Mesothelial cell of epicardium (in vitro differentiated cells): ENCODE measurements at regions not wholly inside any gene's neighbourhood (a gene's known extent, or its start where the extent isn't known, plus 50 kb on each side); places are given as distances from the start of the nearest gene placed in this dataset.
A peak's percentile ranks its signal among the peaks of the same experiment; 100 is the strongest.

Experiments
- DNase-seq, 2 experiments: peaks; one replicate each; pipeline ENCODE4 v3.0.0; 2021; ENCODE audit warnings: low spot score in 2 of 2; ENCODE audit not compliant: unreplicated experiment in 2 of 2
- H3K27ac Mint-ChIP-seq: 2 replicates; pipeline ENCODE4 v1.8.0; 2021; ENCODE audit warnings: mixed read lengths
- H3K27me3 Mint-ChIP-seq: 2 replicates; pipeline ENCODE4 v1.8.0; 2021; ENCODE audit warnings: low read depth, mixed read lengths
- H3K36me3 Mint-ChIP-seq: 2 replicates; pipeline ENCODE4 v1.8.0; 2021; ENCODE audit warnings: mixed read lengths
- H3K4me1 Mint-ChIP-seq: 2 replicates; pipeline ENCODE4 v1.8.0; 2021; ENCODE audit warnings: mixed read lengths
- H3K4me3 Mint-ChIP-seq: 2 replicates; pipeline ENCODE4 v1.8.0; 2021; ENCODE audit warnings: mild to moderate bottlenecking, moderate library complexity, mixed read lengths
- H3K9me3 Mint-ChIP-seq: 2 replicates; pipeline ENCODE4 v1.8.0; 2021; ENCODE audit warnings: mixed read lengths
- CTCF ChIP-seq: fragments of 200-600 bp; sonication (generic); IDR thresholded peaks from one replicate; pipeline ENCODE4 v1.5.0; 2021; ENCODE audit warnings: antibody characterized with exemption; ENCODE audit not compliant: unreplicated experiment

- H3K9me3 Mint-ChIP-seq, result peaks cover 23% of the 10 kb centered on the region
- peaks cover 11% of the 10 kb centered on the region for H3K36me3 Mint-ChIP-seq
- H3K4me1 Mint-ChIP-seq, result peaks cover 6% of the 10 kb centered on the region
- H3K4me3 Mint-ChIP-seq, result no peak overlapping the region
- TF ChIP-seq CTCF, result no peak
- H3K27ac Mint-ChIP-seq, result no peak overlapping the region
- no peak for DNase-seq
- H3K27me3 Mint-ChIP-seq, result no peaks in the 10 kb centered on the region
Observed at GRCh38 chr11:104352036-104352435, 188.1 kb upstream of the PDGFD start.

- Mint-ChIP-seq H3K27me3 (no peaks in the 10 kb centered on the region), H3K36me3 (no peaks in the 10 kb centered on the region), H3K27ac (no peak overlapping the region), H3K4me1 (peaks cover 6% of the 10 kb centered on the region), H3K4me3 (no peak overlapping the region), H3K9me3 (peaks cover 6% of the 10 kb centered on the region)
- TF ChIP-seq CTCF, result peak; percentile 56
- no peak for DNase-seq
Observed at GRCh38 chr11:104343578-104343977, 179.6 kb upstream of the PDGFD start.

- no peak for DNase-seq
- peaks cover 6% of the 10 kb centered on the region for H3K9me3 Mint-ChIP-seq
- TF ChIP-seq CTCF, result no peak
- no peak overlapping the region for H3K27ac Mint-ChIP-seq
- H3K36me3 Mint-ChIP-seq, result no peaks in the 10 kb centered on the region
- peaks cover 3% of the 10 kb centered on the region for H3K4me1 Mint-ChIP-seq
- no peaks in the 10 kb centered on the region for H3K27me3 Mint-ChIP-seq
- no peak overlapping the region for H3K4me3 Mint-ChIP-seq
Observed at GRCh38 chr11:104340590-104340989, 176.6 kb upstream of the PDGFD start.

- Mint-ChIP-seq H3K36me3 (no peaks in the 10 kb centered on the region), H3K27ac (no peak overlapping the region), H3K9me3 (peaks cover 7% of the 10 kb centered on the region), H3K4me3 (no peak overlapping the region), H3K4me1 (peaks cover 3% of the 10 kb centered on the region), H3K27me3 (no peaks in the 10 kb centered on the region)
- TF ChIP-seq CTCF, result no peak
- DNase-seq, result no peak
Observed at GRCh38 chr11:104339380-104339831, 175.5 kb upstream of the PDGFD start.

GRCh38 chr11:104338186-104338585 is 174.2 kb upstream of the PDGFD start:
- Mint-ChIP-seq H3K27me3 (no peaks in the 10 kb centered on the region), H3K27ac (no peak overlapping the region)
- TF ChIP-seq CTCF, result no peak

GRCh38 chr11:104337273-104337672 is 173.3 kb upstream of the PDGFD start:
- no peak for TF ChIP-seq CTCF
- Mint-ChIP-seq H3K36me3 (no peaks in the 10 kb centered on the region), H3K4me1 (peaks cover 3% of the 10 kb centered on the region), H3K27ac (no peak overlapping the region), H3K9me3 (peaks cover 14% of the 10 kb centered on the region), H3K27me3 (no peaks in the 10 kb centered on the region), H3K4me3 (no peak overlapping the region)
- DNase-seq, result no peak

More at GRCh38 chr11:104338186-104338585, 174.2 kb upstream of the PDGFD start:
- peaks cover 14% of the 10 kb centered on the region for H3K9me3 Mint-ChIP-seq
- no peak overlapping the region for H3K4me3 Mint-ChIP-seq
- H3K36me3 Mint-ChIP-seq, result no peaks in the 10 kb centered on the region
- peaks cover 3% of the 10 kb centered on the region for H3K4me1 Mint-ChIP-seq
- no peak for DNase-seq
